Neural cell (in vitro differentiated cells): ENCODE measurements at regions not wholly inside any gene's neighbourhood (a gene's known extent, or its start where the extent isn't known, plus 50 kb on each side); places are given as distances from the start of the nearest gene placed in this dataset.

Source experiments
- H2AFZ ChIP-seq: fragments of 200-600, 300-800 bp; sonication (generic), shearing (Covaris generic); 2 replicates; pipeline ENCODE4 v1.6.0; 2014; ENCODE audit warnings: low read depth, mild to moderate bottlenecking, antibody characterized with exemption, low read length, moderate library complexity
- H3F3A ChIP-seq: fragments of 200-600 bp; shearing (Covaris generic); 2 replicates; pipeline ENCODE4 v1.6.1; 2016; ENCODE audit warnings: mild to moderate bottlenecking, moderate library complexity, mixed read lengths, antibody characterized with exemption, low read length; ENCODE audit not compliant: insufficient read depth, poor library complexity, severe bottlenecking
- H3K27ac ChIP-seq: fragments of 200-600, 300-800 bp; sonication (generic), shearing (Covaris generic); 2 replicates; pipeline ENCODE4 v1.5.1; 2014; ENCODE audit warnings: mild to moderate bottlenecking, low read length, moderate library complexity
- H3K27me3 ChIP-seq: fragments of 300-800, 200-600 bp; sonication (generic), shearing (Covaris generic); 2 replicates; pipeline ENCODE4 v1.6.0; 2014; ENCODE audit warnings: mild to moderate bottlenecking, low read depth, low read length, moderate library complexity; ENCODE audit not compliant: insufficient read depth
- H3K36me3 ChIP-seq: fragments of 300-800, 200-600 bp; sonication (generic), shearing (Covaris generic); 2 replicates; pipeline ENCODE4 v1.5.1; 2014; ENCODE audit warnings: mild to moderate bottlenecking, antibody characterized with exemption, low read length, moderate library complexity; ENCODE audit not compliant: insufficient read depth
- H3K4me2 ChIP-seq: fragments of 300-800, 200-600 bp; sonication (generic), shearing (Covaris generic); 2 replicates; pipeline ENCODE4 v1.6.0; 2014; ENCODE audit warnings: mild to moderate bottlenecking, low read length
- H3K4me3 ChIP-seq: fragments of 300-800, 200-600 bp; sonication (generic), shearing (Covaris generic); 2 replicates; pipeline ENCODE4 v1.5.1; 2014; ENCODE audit warnings: mild to moderate bottlenecking, low read length, moderate library complexity
- H3K79me2 ChIP-seq: fragments of 200-600 bp; shearing (Covaris generic); replicated peaks from 2 replicates; pipeline ENCODE4 v1.6.0; 2014; ENCODE audit warnings: mild to moderate bottlenecking, low read length, moderate library complexity; ENCODE audit not compliant: insufficient read depth
- H3K9ac ChIP-seq: fragments of 300-800, 200-600 bp; sonication (generic), shearing (Covaris generic); 2 replicates; pipeline ENCODE4 v1.6.1; 2016; ENCODE audit warnings: mild to moderate bottlenecking, low read length, mixed read lengths
- H3K9me2 ChIP-seq: fragments of 200-600 bp; shearing (Covaris generic); 2 replicates; pipeline ENCODE4 v1.6.1; 2016; ENCODE audit warnings: mild to moderate bottlenecking, low read length, mixed read lengths; ENCODE audit not compliant: insufficient read depth
- H3K9me3 ChIP-seq: fragments of 200-600, 300-800 bp; sonication (generic), shearing (Covaris generic); 2 replicates; pipeline ENCODE4 v1.6.1; 2016; ENCODE audit warnings: mild to moderate bottlenecking, mixed run types, low read length, moderate library complexity, mixed read lengths
- H4K20me1 ChIP-seq: fragments of 200-600 bp; shearing (Covaris generic); 2 replicates; pipeline ENCODE4 v1.6.1; 2016; ENCODE audit warnings: mild to moderate bottlenecking, mixed run types; ENCODE audit not compliant: insufficient read depth
- EP300 ChIP-seq: fragments of 450-650 bp; conservative IDR thresholded peaks from 2 replicates; pipeline ENCODE4 v1.6.1; 2014; ENCODE audit warnings: antibody characterized with exemption, mild to moderate bottlenecking, moderate library complexity; ENCODE audit not compliant: poor library complexity, severe bottlenecking
- EZH2 ChIP-seq: fragments of 200-600, 300-800 bp; shearing (Covaris generic), sonication (generic); IDR thresholded peaks from 2 replicates; pipeline ENCODE4 v1.6.1; 2014; ENCODE audit warnings: antibody characterized with exemption, low read length, borderline replicate concordance, mild to moderate bottlenecking; ENCODE audit not compliant: insufficient read depth, poor library complexity, severe bottlenecking
- MXI1 ChIP-seq: fragments of 450-650 bp; conservative IDR thresholded peaks from 2 replicates; pipeline ENCODE4 v1.6.1; 2014; ENCODE audit warnings: antibody characterized with exemption, mild to moderate bottlenecking; ENCODE audit not compliant: poor library complexity, severe bottlenecking
- POLR2AphosphoS5 ChIP-seq: IDR thresholded peaks from 2 replicates; pipeline ENCODE4 v1.6.1; 2012
- RAD21 ChIP-seq: fragments of 450-650 bp; conservative IDR thresholded peaks from 2 replicates; pipeline ENCODE4 v1.6.1; 2014; ENCODE audit warnings: antibody characterized with exemption, mild to moderate bottlenecking, moderate library complexity
- SMC3 ChIP-seq: fragments of 450-650 bp; conservative IDR thresholded peaks from 2 replicates; pipeline ENCODE4 v1.6.1; 2014; ENCODE audit warnings: antibody characterized with exemption, mild to moderate bottlenecking, moderate library complexity; ENCODE audit not compliant: poor library complexity
- TAF1 ChIP-seq: IDR thresholded peaks from 2 replicates; pipeline ENCODE4 v1.6.1; 2012; ENCODE audit warnings: low read depth
- TF ChIP-seq, protein P1 (sequence below): fragments of 450-650 bp; IDR thresholded peaks from 2 replicates; pipeline ENCODE4 v1.5.1; 2014; ENCODE audit warnings: antibody characterized with exemption, mild to moderate bottlenecking, moderate library complexity; ENCODE audit not compliant: poor library complexity, severe bottlenecking
- TF ChIP-seq, protein P2 (sequence below): IDR thresholded peaks from 2 replicates; pipeline ENCODE4 v1.6.1; 2012; ENCODE audit warnings: borderline replicate concordance

DNA sequence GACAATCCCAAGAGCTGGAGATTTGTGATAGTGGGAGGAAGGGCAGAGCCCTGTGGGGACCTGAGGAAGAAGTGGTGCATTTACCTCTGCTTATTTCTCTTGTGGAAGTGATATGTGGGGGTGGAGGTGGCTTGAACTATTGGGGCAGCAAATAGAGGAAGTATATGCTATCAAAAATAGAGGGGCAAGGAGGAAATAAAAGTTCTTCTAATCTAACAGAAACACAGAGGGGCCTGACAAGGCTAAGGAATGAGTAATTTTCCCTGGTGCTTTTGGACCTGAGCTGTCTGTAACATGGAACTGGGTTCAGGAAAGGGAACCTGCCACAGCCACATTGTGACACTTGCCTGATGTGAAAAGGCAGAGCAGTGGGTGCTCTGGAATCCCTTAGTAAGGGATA is 378.6 kb upstream of the KLF4 start:
- H2AFZ ChIP-seq, result no peak overlapping the region
- no peaks in the 10 kb centered on the region for H3K36me3 ChIP-seq
- H3K9ac ChIP-seq, result no peak overlapping the region
- H3K9me3 ChIP-seq, result no peaks in the 10 kb centered on the region
- no peak overlapping the region for H3K27ac ChIP-seq
- no peak overlapping the region for H3K4me2 ChIP-seq
- no peaks in the 10 kb centered on the region for H4K20me1 ChIP-seq
- H3K9me2 ChIP-seq, result no peaks in the 10 kb centered on the region
- H3K79me2 ChIP-seq, result no peaks in the 10 kb centered on the region
- H3F3A ChIP-seq, result no peaks in the 10 kb centered on the region
- TF ChIP-seq, protein P1, sequence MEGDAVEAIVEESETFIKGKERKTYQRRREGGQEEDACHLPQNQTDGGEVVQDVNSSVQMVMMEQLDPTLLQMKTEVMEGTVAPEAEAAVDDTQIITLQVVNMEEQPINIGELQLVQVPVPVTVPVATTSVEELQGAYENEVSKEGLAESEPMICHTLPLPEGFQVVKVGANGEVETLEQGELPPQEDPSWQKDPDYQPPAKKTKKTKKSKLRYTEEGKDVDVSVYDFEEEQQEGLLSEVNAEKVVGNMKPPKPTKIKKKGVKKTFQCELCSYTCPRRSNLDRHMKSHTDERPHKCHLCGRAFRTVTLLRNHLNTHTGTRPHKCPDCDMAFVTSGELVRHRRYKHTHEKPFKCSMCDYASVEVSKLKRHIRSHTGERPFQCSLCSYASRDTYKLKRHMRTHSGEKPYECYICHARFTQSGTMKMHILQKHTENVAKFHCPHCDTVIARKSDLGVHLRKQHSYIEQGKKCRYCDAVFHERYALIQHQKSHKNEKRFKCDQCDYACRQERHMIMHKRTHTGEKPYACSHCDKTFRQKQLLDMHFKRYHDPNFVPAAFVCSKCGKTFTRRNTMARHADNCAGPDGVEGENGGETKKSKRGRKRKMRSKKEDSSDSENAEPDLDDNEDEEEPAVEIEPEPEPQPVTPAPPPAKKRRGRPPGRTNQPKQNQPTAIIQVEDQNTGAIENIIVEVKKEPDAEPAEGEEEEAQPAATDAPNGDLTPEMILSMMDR, result no peak
- TF ChIP-seq POLR2AphosphoS5 (no peak), SMC3 (no peak), EZH2 (no peak), TAF1 (no peak), MXI1 (no peak), RAD21 (no peak), EP300 (no peak)
- TF ChIP-seq, protein P2, sequence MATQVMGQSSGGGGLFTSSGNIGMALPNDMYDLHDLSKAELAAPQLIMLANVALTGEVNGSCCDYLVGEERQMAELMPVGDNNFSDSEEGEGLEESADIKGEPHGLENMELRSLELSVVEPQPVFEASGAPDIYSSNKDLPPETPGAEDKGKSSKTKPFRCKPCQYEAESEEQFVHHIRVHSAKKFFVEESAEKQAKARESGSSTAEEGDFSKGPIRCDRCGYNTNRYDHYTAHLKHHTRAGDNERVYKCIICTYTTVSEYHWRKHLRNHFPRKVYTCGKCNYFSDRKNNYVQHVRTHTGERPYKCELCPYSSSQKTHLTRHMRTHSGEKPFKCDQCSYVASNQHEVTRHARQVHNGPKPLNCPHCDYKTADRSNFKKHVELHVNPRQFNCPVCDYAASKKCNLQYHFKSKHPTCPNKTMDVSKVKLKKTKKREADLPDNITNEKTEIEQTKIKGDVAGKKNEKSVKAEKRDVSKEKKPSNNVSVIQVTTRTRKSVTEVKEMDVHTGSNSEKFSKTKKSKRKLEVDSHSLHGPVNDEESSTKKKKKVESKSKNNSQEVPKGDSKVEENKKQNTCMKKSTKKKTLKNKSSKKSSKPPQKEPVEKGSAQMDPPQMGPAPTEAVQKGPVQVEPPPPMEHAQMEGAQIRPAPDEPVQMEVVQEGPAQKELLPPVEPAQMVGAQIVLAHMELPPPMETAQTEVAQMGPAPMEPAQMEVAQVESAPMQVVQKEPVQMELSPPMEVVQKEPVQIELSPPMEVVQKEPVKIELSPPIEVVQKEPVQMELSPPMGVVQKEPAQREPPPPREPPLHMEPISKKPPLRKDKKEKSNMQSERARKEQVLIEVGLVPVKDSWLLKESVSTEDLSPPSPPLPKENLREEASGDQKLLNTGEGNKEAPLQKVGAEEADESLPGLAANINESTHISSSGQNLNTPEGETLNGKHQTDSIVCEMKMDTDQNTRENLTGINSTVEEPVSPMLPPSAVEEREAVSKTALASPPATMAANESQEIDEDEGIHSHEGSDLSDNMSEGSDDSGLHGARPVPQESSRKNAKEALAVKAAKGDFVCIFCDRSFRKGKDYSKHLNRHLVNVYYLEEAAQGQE, result no peak
- no peak overlapping the region for H3K4me3 ChIP-seq
- H3K27me3 ChIP-seq, result no peaks in the 10 kb centered on the region

DNA sequence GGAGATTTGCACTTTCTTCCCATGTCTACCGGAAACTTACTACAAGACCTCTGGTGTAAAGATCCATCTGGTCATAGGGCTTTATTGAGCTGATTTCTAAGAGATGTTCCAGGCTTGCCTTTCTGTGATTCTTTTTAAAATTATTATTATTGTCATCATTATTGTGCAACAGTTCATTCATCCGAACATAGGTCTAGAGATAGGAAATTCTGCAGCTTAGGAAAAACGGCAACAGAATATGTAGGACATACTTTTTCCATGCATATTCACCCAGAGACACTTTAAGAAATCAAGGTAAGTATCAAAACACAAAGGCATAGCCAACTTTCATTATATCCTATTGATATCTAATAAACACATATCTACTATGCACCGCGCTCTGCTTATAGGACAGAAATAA is 378.2 kb upstream of the KLF4 start:
- no peak overlapping the region for H3K4me2 ChIP-seq
- H3K27ac ChIP-seq, result no peak overlapping the region
- H3K4me3 ChIP-seq, result no peak overlapping the region
- no peaks in the 10 kb centered on the region for H3K79me2 ChIP-seq
- H3F3A ChIP-seq, result no peaks in the 10 kb centered on the region
- TF ChIP-seq MXI1 (no peak), TAF1 (no peak), EZH2 (no peak), POLR2AphosphoS5 (no peak), RAD21 (no peak), EP300 (no peak), SMC3 (no peak)
- TF ChIP-seq, protein P1, result no peak
- TF ChIP-seq, protein P2, result no peak
- H3K9me2 ChIP-seq, result no peaks in the 10 kb centered on the region
- no peaks in the 10 kb centered on the region for H3K9me3 ChIP-seq
- no peak overlapping the region for H2AFZ ChIP-seq
- no peaks in the 10 kb centered on the region for H3K27me3 ChIP-seq
- H4K20me1 ChIP-seq, result no peaks in the 10 kb centered on the region
- no peak overlapping the region for H3K9ac ChIP-seq
- no peaks in the 10 kb centered on the region for H3K36me3 ChIP-seq
